ENCODE measurements at regions not wholly inside any gene's neighbourhood (a gene's known extent, or its start where the extent isn't known, plus 50 kb on each side); places are given as distances from the start of the nearest gene placed in this dataset.

- Histone ChIP-seq H3K27me3 (ENCODE audit: insufficient read depth, low read length) (no peaks in the 10 kb centered on the region), H3K4me3 (replicated peaks in 1 of 2; ENCODE audit: low read depth in 1 of 2, low read length in 2 of 2) (no peak overlapping the region), H3K9ac (ENCODE audit: low read length) (no peak overlapping the region), H2AFZ (ENCODE audit: low read depth, low read length, poor library complexity, severe bottlenecking) (no peak overlapping the region), H3K27ac (ENCODE audit: low read depth, low read length) (no peak overlapping the region), H3K79me2 (ENCODE audit: insufficient read depth, low read length) (no peaks in the 10 kb centered on the region), H3K9me3 (ENCODE audit: control insufficient read depth in 1 of 2, insufficient read depth in 1 of 2, low read depth in 1 of 2, low read length in 2 of 2) (no peaks in the 10 kb centered on the region; a peak in 1 of 4 replicates), H3K36me3 (ENCODE audit: control insufficient read depth in 1 of 2, insufficient read depth in 2 of 2, low read length in 2 of 2) (no peaks in the 10 kb centered on the region), H3K9me2 (ENCODE audit: insufficient read depth) (no peaks in the 10 kb centered on the region), H4K20me1 (ENCODE audit: insufficient read depth) (no peaks in the 10 kb centered on the region), H3K4me2 (ENCODE audit: low read length) (no peak overlapping the region), H3K4me1 (ENCODE audit: control insufficient read depth in 1 of 2, insufficient read depth in 2 of 2, low read length in 2 of 2) (no peaks in the 10 kb centered on the region)
- no peak for ATAC-seq
- intact Hi-C loops (cut with micrococcal nuclease): no loop called here
- ChIA-PET RAD21 (ENCODE audit: low non-redundant PET in 1 of 2, low total read pairs in 2 of 2, uncharacterized antibody in 2 of 2, unreplicated experiment in 2 of 2) (no interaction called here), CTCF (no interaction called here), POLR2A (no interaction called here)
- TF ChIP-seq CEBPB (IDR thresholded peaks at IDR 0.05; ENCODE audit: low read depth) (no peak), POLR2AphosphoS5 (IDR thresholded peaks at IDR 0.05; ENCODE audit: low read depth, low read length) (no peak), SIN3A (IDR thresholded peaks at IDR 0.05; ENCODE audit: low read depth) (no peak), YY1 (IDR thresholded peaks at IDR 0.05; ENCODE audit: extremely low read depth, insufficient replicate concordance, low read depth, low read length) (no peak), POLR2A (IDR thresholded peaks at IDR 0.05; ENCODE audit: borderline replicate concordance, extremely low read depth, insufficient read depth, insufficient read length) (no peak), JUND (IDR thresholded peaks at IDR 0.05) (no peak)
- BruUV-seq (replicated peaks): no TSS peak
- no peak for DNase-seq (ENCODE audit: low read depth, low spot score)
Observed at GRCh38 chr9:82410866-82411265, 422.3 kb downstream of the SPATA31D1 start.

GRCh38 chr9:82412586-82413305, 424.2 kb downstream of the SPATA31D1 start:
- Histone ChIP-seq H2AFZ (ENCODE audit: low read depth, low read length, poor library complexity, severe bottlenecking) (no peak overlapping the region), H3K9me3 (ENCODE audit: control insufficient read depth in 1 of 2, insufficient read depth in 1 of 2, low read depth in 1 of 2, low read length in 2 of 2) (no peaks in the 10 kb centered on the region; a peak in 2 of 4 replicates), H3K9me2 (ENCODE audit: insufficient read depth) (no peaks in the 10 kb centered on the region), H3K9ac (ENCODE audit: low read length) (no peak overlapping the region), H3K36me3 (ENCODE audit: control insufficient read depth in 1 of 2, insufficient read depth in 2 of 2, low read length in 2 of 2) (no peaks in the 10 kb centered on the region), H3K27ac (ENCODE audit: low read depth, low read length) (no peak overlapping the region), H3K4me2 (ENCODE audit: low read length) (no peak overlapping the region), H3K4me1 (ENCODE audit: control insufficient read depth in 1 of 2, insufficient read depth in 2 of 2, low read length in 2 of 2) (no peaks in the 10 kb centered on the region), H3K27me3 (ENCODE audit: insufficient read depth, low read length) (no peaks in the 10 kb centered on the region), H3K79me2 (ENCODE audit: insufficient read depth, low read length) (no peaks in the 10 kb centered on the region), H4K20me1 (ENCODE audit: insufficient read depth) (no peaks in the 10 kb centered on the region), H3K4me3 (replicated peaks in 1 of 2; ENCODE audit: low read depth in 1 of 2, low read length in 2 of 2) (no peak overlapping the region)
- ChIA-PET CTCF (no interaction called here), POLR2A (no interaction called here), RAD21 (ENCODE audit: low non-redundant PET in 1 of 2, low total read pairs in 2 of 2, uncharacterized antibody in 2 of 2, unreplicated experiment in 2 of 2) (no interaction called here)
- intact Hi-C loops (cut with micrococcal nuclease): no loop called here
- DNase-seq (ENCODE audit: low read depth, low spot score) (no peak), ATAC-seq (no peak)
- no TSS peak for BruUV-seq (replicated peaks)
- TF ChIP-seq, protein P1, sequence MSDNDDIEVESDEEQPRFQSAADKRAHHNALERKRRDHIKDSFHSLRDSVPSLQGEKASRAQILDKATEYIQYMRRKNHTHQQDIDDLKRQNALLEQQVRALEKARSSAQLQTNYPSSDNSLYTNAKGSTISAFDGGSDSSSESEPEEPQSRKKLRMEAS (IDR thresholded peaks at IDR 0.05): no peak
- TF ChIP-seq SP1 (IDR thresholded peaks at IDR 0.05; ENCODE audit: low read depth) (no peak), FOSL1 (IDR thresholded peaks at IDR 0.05; ENCODE audit: low read depth) (no peak), CEBPB (IDR thresholded peaks at IDR 0.05; ENCODE audit: low read depth) (no peak), ELF1 (IDR thresholded peaks at IDR 0.05; ENCODE audit: borderline replicate concordance, low read depth) (no peak), POLR2A (IDR thresholded peaks at IDR 0.05; ENCODE audit: borderline replicate concordance, extremely low read depth, insufficient read depth, insufficient read length) (no peak), EGR1 (IDR thresholded peaks at IDR 0.05; ENCODE audit: low read depth) (no peak), YY1 (IDR thresholded peaks at IDR 0.05; ENCODE audit: extremely low read depth, insufficient replicate concordance, low read depth, low read length) (no peak), RAD21 (IDR thresholded peaks at IDR 0.05; ENCODE audit: low read depth) (no peak), SIN3A (IDR thresholded peaks at IDR 0.05; ENCODE audit: low read depth) (no peak), JUND (IDR thresholded peaks at IDR 0.05) (no peak)
